HG02981 (cell line): ENCODE measurements at regions not wholly inside any gene's neighbourhood (a gene's known extent, or its start where the extent isn't known, plus 50 kb on each side); places are given as distances from the start of the nearest gene placed in this dataset.

Experiments
- ATAC-seq: cut with Tn5 transposase; IDR thresholded peaks from one replicate; pipeline ENCODE4 v1.9.1; 2021; ENCODE audit warnings: mild to moderate bottlenecking, moderate library complexity; ENCODE audit not compliant: unreplicated experiment

- no peak for ATAC-seq
Observed at GRCh38 chr10:120365872-120366271, 91.2 kb upstream of the PLPP4 start.

- no peak for ATAC-seq
Observed at GRCh38 chr10:120367341-120367740, 89.7 kb upstream of the PLPP4 start.

- ATAC-seq, result no peak
Observed at GRCh38 chr10:120368338-120368737, 88.7 kb upstream of the PLPP4 start.

GRCh38 chr10:120368927-120369326 is 88.1 kb upstream of the PLPP4 start:
- ATAC-seq, result no peak

- no peak for ATAC-seq
Observed at GRCh38 chr10:120369856-120370276, 87.2 kb upstream of the PLPP4 start.

- ATAC-seq, result no peak
Observed at GRCh38 chr10:120371856-120372255, 85.2 kb upstream of the PLPP4 start.

- ATAC-seq, result no peak
Observed at GRCh38 chr10:120372917-120373316, 84.1 kb upstream of the PLPP4 start.

- no peak for ATAC-seq
Observed at GRCh38 chr10:120375666-120376065, 81.4 kb upstream of the PLPP4 start.

GRCh38 chr10:120381931-120382330 is 75.1 kb upstream of the PLPP4 start:
- no peak for ATAC-seq

GRCh38 chr10:120382360-120382759 is 74.7 kb upstream of the PLPP4 start:
- no peak for ATAC-seq

- ATAC-seq, result no peak
Observed at GRCh38 chr10:120385992-120386391, 71.0 kb upstream of the PLPP4 start.

GRCh38 chr10:120386896-120387295 is 70.1 kb upstream of the PLPP4 start:
- ATAC-seq, result no peak

GRCh38 chr10:120387326-120387725 is 69.7 kb upstream of the PLPP4 start:
- ATAC-seq, result no peak

GRCh38 chr10:120392245-120392644 is 64.8 kb upstream of the PLPP4 start:
- no peak for ATAC-seq

- no peak for ATAC-seq
Observed at GRCh38 chr10:120392671-120393079, 64.4 kb upstream of the PLPP4 start.

GRCh38 chr10:120394446-120394845 is 62.6 kb upstream of the PLPP4 start:
- ATAC-seq, result no peak

- no peak for ATAC-seq
Observed at GRCh38 chr10:120396228-120396627, 60.8 kb upstream of the PLPP4 start.

- ATAC-seq, result no peak
Observed at GRCh38 chr10:120398180-120398579, 58.8 kb upstream of the PLPP4 start.

GRCh38 chr10:120400601-120401000 is 56.4 kb upstream of the PLPP4 start:
- ATAC-seq, result no peak

- ATAC-seq, result no peak
Observed at GRCh38 chr10:120402147-120402766, 54.8 kb upstream of the PLPP4 start.

GRCh38 chr10:120403109-120403508 is 53.9 kb upstream of the PLPP4 start:
- no peak for ATAC-seq

- ATAC-seq, result no peak
Observed at GRCh38 chr10:120406376-120406775, 50.7 kb upstream of the PLPP4 start.
